DMS 273 (cell line): ENCODE measurements at regions not wholly inside any gene's neighbourhood (a gene's known extent, or its start where the extent isn't known, plus 50 kb on each side); places are given as distances from the start of the nearest gene placed in this dataset.

Source experiments
- DNase-seq: peaks from one replicate; lab custom pipeline; 2025; ENCODE audit not compliant: unreplicated experiment; lab: John Stamatoyannopoulos, UW

GRCh38 chr2:10985260-10985659 lies 73.5 kb downstream of the KCNF1 start:
- DNase-seq, result no peak

GRCh38 chr2:10985901-10986535 lies 74.3 kb downstream of the KCNF1 start:
- no peak for DNase-seq

GRCh38 chr2:10987439-10987838 lies 75.7 kb downstream of the KCNF1 start:
- no peak for DNase-seq

- no peak for DNase-seq
These were observed 76.1 kb downstream of the KCNF1 start for GRCh38 chr2:10987861-10988260.

- DNase-seq, result no peak
These were observed 77.4 kb downstream of the KCNF1 start for GRCh38 chr2:10989151-10989550.

DNA sequence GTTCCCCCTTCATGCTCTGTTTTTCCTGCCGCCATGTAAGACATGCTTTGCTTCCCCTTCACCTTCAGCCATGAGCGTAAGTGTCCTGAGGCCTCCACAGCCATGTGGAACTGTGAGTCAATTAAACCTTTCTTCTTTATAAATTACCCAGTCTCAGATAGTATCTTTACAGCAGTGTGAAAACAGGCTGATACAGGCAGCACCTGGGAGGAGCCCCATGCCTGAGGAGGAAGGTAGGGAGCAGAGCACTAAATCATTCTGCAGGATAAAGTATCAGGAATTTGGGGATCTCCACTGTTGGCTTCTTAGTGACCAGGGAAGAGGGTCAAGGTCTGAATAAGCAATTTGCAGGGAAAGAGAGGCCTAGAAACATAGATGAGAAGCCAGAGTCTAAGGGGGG lies 78.0 kb downstream of the KCNF1 start:
- DNase-seq, result no peak

DNA sequence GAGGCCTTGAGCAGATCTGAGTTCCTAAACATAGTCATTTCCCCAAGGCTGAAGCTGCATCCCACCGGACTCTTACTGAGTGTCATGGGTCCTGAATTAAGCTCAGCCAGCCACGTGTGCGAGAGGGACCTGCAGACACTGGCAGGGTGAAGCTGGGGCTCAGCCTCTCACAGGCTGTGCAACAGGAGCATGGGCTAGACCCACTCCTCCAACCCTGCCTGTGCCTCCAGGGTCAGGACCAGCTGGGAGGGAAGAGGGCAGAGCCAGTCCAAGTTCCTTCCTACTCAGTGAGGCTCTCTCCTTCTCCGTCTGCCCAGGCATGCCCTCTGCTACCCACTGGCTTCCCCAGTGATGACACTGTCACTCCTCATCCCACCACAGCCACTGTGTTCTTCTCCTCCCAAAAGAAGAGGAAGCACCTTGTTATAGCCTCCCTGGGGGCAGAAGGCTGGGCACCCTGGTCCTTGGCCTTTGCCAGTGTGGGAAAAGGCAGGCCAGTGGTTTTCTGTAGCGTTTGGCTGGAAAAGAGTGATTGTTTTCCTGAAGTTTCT lies 78.9 kb downstream of the KCNF1 start:
- no peak for DNase-seq

- DNase-seq, result no peak
These were observed 80.5 kb downstream of the KCNF1 start for GRCh38 chr2:10992023-10992791.

DNA sequence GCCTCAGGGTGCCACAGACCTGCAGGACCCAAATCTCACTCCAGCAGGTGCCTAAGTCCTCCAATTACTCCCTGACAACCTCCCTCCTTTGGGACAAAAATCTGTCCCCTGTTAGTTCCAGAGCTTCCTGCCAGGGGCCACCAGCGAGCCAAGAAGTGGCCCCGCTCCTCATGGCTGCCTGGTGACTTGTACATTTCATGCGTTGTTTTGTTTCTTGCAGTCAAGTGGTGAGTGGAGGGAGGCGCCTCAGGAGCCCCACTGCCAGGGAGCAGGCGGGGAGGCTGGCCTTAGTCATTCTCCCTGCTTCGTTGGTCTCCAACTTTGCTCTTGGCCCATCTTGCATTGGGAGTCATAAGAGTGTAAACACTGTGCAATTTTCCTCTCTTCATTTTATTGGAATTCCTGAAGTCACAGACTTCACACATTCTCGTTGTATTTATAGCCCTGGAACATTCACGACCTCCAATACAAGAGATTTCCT lies 81.3 kb downstream of the KCNF1 start:
- no peak for DNase-seq

- no peak for DNase-seq
These were observed 83.7 kb downstream of the KCNF1 start for GRCh38 chr2:10995366-10995970.

GRCh38 chr2:11004199-11004598 lies 92.5 kb downstream of the KCNF1 start:
- no peak for DNase-seq

DNA sequence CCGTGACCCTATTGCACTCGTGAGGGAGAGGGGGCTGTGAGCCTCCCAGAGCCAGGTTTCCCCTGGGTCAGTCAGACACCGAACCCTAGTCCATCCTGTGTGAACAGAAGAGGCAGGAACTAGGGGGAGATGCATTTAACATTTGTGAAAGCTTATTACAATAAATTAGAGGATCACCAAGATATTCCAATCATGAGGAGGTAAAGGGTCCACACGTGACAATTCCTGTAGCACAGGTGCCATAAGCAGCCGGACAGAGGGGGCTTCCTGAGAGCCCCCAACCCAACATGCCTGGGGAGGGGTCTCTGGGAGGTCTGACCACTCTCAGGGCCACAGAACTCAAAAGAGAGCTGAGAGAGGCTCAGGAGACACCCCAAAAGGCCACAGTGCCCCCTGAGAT lies 93.3 kb downstream of the KCNF1 start:
- DNase-seq, result no peak

- no peak for DNase-seq
These were observed 94.5 kb downstream of the KCNF1 start for GRCh38 chr2:11006191-11006590.

DNA sequence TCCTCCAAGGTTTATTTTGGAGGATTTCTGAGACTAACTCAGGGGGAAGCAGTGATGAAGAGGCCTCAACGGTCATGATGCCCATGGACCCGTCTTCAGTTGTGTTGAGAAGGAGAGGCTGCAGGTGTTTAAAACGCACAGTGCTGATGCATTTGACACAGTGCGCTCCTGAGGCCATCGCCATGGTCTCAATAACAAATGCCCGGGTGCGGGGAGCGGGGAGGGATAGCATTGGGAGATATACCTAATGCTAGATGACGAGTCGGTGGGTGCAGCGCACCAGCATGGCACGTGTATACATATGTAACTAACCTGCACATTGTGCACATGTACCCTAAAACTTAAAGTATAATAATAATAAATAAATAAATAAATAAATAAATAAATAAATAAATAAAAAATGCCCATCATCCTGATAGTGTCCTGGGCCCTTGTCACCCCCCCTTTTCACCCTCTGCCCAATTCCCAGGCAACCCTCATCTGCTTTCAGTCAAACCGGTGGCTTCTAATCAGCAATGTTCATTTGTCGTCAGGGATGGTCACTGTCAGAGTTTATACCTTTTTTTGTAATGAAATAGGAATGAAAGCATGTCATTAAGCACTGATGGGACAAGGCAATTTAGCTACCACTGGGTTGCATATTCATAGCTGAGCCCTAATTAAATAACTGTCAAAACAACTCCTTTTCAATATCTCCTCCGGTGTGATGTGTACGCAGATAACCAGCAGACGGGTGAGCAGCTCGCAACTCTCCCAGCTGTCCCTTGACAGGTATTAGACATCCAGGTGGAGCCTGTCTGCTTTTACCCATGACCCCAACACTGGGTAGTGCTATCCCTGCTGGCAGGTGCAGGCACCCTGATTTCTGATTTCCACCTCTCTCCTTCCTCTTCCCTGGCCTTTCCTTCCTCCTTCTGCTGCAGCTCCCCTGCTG lies 95.9 kb downstream of the KCNF1 start:
- no peak for DNase-seq

- DNase-seq, result peak; percentile 44
These were observed 97.0 kb downstream of the KCNF1 start for GRCh38 chr2:11008773-11009172.

DNA sequence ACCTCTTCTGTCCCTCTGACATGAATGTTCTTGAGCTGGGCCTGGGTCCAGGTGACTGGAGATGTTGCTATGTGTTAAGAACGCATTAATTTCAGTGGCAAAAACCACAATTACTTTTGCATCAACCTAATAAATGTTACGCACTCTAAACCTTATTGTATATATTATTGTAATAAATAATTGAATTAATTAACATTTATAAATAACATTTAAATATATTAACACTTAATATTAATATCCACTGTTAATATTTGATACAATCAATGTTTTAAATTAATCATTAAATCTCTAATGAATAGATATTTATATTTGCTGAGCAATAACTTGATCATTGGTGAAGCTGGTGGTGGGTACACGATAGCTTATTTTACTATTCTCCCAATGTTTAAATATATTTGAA lies 97.4 kb downstream of the KCNF1 start:
- DNase-seq, result no peak

DNA sequence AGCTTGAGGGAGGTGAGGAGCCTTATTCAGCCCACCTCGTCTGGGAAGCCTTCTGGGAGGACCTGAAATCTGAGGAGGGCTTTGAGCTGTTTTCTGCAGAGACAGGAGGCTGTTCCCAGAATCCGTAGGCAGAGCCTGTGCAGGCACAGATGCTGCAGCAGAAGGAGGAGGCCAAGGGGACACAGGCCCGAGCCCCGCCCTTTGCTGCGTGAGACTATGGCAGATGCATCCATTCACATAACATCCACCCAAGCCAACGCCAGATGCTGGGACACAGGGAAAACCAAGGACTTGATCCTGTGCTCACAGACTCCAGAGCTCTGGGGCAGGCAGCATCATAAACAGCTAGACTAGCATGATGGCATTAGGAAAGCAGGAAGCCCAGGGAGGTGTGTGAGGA lies 98.2 kb downstream of the KCNF1 start:
- peak; percentile 98 for DNase-seq

- DNase-seq, result no peak
These were observed 99.6 kb downstream of the KCNF1 start for GRCh38 chr2:11011359-11011758.

DNA sequence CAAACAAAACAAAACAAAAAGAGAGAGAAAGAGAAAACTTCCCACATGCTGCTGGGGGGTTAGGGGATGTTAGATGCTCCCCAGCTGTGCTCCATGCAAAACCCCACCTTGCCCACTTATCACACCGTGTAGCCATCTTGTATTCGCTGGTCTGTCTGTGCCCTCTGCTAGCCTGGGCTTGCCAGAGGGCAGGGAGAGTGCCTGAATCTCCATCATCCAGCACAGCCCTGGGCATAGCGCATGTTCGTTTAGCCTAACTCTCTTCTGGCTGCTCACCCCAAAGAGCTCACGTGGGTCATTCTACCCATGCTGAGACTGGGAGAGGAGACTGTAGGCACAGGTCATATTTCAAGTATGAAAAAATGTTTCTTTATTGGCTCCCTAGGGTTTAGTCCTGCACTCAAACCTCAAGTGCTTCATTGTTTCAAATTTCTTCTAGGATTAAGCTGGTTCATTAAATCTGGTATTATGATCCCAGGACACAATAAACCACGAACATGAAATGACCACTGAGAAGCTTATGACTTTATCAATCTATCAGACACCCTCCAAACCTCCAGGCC lies 100.5 kb downstream of the KCNF1 start:
- no peak for DNase-seq

DNA sequence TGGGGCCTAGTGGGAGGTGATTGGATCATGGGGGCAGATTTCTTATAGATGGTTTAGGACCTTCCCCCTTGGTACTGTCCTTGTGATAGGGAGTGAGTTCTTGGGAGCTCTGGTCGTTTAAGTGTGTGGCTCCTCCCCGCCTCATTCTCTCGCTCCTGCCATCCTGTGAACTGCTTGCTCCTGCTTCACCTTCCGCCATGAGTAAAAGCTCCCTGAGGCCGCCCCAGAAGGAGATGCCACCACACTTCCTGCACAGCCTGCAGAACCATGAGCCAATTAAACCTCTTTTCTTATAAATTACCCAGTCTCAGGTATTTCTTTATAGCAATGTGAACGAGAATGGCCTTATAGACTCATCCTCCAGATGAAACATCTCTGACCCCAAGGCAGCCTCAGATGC lies 101.5 kb downstream of the KCNF1 start:
- DNase-seq, result no peak

- DNase-seq, result no peak
These were observed 102.3 kb downstream of the KCNF1 start for GRCh38 chr2:11014026-11014425.
